Fibroblast of skin of right quadriceps (primary cell): ENCODE measurements at regions not wholly inside any gene's neighbourhood (a gene's known extent, or its start where the extent isn't known, plus 50 kb on each side); places are given as distances from the start of the nearest gene placed in this dataset.
"Not testable (repeated sequence)": the region's sequence is repeated elsewhere in the genome, so short reads cannot be mapped to it uniquely, and the experiment has no call there.

ENCODE experiments used
- DNase-seq: peaks from one replicate; pipeline ENCODE4 v3.0.0-alpha.2; 2013

DNA sequence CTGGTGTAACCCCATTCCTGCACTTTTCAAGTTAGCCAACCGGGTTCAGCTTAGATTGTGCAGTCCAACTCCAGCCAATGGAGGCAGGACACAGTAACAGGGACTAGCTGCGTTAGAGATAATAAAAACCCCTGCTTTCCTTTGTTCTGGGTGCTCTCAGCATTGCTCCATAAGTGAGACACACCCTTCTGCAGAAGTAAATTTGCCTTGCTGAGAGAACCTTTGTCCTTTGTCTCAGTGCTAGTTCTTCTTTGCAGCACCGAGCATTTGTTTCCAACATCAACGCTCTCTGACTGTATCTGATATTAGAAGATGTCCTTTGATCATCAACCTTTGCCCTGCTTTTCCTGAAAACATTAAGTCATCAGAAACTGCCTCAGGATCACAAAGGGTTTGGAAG lies 169.5 kb upstream of the OR13F1 start:
- DNase-seq, result no peak

DNA sequence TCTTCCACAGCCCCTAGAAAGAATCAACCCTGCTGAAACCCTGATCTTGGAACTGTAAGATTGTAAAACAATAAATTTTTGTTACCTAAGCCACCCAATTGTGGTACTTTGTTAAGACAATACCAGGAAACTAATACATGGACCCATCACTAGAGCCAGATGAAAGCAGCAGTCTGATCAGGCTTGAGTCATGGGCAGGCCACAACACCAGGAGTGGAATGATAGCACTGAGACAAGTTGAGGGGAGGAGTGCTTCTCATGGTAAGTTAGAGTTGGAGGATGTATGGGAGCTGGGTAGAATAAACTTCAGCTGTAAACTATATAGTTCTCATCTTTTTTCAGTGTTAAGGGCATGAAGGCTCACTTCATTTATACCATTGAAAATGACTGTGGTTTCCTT lies 164.4 kb upstream of the OR13F1 start:
- DNase-seq, result no peak

DNA sequence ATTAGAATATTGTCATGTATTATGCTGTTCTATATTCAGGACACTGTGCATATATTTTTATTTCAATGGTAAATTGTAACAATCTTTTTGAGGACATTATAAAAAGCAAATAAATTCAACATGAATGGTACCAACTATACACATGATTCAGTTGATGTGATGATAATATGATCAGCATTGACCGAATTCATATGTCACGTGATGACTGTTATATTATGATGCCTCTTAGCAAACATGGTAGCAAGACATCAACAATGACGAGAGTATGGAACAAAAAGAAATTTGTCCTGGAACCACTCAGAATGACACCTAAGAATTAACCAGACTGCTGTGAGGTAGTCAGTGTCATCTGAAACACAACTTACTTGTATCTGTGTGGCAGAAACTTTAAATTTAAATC lies 161.5 kb upstream of the OR13F1 start:
- no peak for DNase-seq

DNA sequence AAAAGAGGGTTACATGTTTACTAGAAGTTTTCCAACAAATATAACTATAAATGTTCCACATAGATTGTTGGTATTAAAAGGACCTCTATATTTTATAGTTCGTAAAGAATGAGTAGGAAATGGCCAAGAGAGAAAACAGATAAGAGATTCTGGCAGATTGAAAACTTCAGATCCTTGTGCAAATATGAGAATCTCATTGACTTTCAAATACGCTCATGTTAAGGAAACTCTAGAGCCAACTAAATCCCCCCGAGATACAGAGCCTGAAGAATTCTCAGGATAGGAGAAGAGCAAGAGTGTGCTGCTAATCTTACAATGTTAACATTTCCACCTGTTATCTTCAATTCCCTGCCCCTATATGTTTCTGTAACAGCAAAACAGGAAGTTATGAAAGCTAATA lies 159.0 kb upstream of the OR13F1 start:
- no peak for DNase-seq

DNA sequence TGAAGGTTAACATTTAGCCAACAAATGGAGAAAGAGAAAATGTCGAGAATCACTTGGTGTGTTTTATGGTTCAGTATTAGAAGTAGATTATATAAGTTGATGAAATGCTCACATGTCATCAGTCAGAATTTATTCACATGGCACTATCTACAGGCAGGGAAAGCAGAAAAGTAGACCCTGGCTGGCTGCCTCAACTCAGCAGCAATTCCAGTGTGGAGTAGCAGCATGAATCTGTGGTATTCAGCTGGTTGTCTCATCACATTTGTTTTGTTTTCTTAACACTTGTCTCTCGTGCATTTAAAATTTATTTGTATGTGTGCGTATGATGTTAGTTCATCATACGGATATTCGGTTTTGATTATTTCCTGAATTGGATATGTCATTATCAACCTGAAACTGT lies 153.5 kb upstream of the OR13F1 start:
- no peak for DNase-seq

DNA sequence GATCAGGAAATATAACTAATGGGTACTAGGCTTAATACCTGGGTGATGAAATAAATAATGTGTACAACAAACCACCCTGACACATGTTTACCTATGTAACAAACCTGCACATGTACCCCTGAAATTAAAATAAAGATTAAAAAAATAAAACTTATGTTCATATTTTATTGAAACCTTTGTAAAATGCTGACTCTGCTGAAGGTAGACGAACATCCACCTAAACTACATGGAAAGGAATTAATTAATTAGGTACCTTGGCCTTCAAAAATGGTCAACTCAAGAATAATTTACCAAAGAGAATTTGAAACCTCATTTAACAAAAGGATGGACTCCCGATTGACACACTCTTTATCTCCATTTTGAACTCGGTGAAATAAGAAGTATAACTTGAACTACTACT lies 152.3 kb upstream of the OR13F1 start:
- no peak for DNase-seq

DNA sequence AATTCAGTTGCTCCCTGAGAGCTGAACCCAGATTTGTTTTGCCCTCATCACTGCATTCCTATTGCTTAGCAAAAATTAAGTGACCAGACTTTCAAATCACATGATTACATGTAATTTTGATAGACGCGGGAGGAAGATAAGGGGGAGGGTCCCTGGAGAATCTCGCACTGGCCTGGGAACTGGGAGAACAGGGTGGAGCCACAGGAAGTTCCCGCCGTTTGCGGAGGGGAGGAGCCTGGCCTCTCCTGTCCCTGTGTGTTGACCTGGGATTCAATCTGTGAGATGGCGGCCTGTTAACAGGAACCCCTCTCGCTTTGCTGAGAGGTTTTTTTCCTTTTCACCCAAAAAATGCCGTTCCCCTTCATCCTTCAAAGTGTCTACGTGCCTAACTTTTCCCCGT lies 142.9 kb upstream of the OR13F1 start:
- DNase-seq, result no peak

DNA sequence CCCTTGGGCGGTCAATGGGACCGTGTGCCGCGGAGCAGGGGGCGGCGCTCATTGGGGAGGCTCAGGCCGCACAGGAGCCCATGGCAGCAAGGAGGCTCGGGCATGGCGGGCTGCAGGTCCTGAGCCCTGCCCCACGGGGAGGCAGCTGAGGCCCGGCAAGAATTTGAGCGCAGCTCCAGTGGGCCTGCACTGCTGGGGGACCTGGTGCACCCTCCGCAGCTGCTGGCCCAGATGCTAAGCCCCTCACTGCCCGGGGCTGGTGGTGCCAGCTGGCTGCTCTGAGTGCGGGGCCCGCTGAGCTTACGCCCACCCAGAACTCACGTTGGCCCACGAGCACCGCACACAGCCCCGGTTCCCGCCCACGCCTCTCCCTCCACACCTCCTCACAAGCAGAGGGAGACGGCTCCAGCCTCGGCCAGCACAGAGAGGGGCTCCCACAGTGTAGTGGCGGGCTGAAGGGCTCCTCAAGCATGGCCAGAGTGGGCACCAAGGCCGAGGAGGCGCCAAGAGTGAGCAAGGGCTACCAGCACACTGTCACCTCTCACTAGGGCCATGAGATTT lies 141.1 kb upstream of the OR13F1 start:
- no peak for DNase-seq

DNA sequence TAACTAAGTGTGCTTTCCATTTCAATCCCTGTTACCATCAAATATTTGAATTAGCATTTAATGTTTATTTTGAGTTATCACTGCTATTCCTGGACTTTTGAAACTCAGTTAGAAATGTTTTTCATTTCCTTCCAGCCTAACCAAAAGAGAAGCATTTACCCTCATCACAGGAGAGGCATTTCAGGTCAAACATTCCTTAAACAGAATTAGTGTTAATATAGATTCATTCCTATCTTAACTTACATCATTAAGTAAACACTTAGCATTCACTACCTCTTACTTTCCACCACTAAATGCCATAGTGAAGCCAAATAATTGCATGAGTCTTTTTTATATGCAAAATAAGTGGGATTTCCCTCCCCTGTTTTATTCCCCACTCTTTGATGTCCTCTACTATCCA lies 136.6 kb upstream of the OR13F1 start:
- DNase-seq, result no peak

DNA sequence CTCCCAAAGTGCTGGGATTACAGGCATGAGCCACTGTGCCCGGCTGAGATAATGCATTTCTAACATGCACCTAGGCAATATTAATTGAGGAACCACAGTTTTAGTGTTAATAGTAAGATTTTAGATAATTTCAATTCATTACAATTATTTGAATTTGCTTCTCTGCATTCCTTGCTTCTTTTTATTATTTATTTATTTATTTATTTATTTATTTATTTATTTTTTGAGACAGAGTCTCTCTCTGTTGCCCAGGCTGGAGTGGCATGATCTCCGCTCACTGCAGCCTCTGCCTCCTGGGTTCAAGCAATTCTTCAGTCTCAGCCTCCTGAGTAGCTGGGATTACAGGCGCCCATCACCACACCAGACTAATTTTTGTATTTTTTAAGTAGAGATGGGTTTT lies 135.7 kb upstream of the OR13F1 start:
- not testable (repeated sequence) for DNase-seq

DNA sequence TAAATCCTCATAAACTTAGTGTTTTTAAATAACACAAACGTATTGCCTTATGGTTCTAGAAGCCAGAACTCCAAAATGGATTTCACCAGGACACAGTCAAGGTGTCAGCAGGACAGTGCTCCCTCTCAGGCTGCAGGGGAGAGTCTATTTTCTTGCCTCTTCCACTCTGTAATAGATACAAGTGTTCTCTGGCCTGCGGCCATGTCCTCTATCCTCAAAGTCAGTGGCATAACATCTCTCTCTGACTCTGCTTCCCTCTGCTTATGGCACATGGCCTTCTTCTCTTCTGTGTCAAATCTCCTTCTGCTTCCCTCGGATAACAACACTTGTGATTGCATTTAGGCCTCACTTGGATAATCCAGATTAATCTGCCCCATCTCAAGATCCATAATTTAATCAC lies 129.4 kb upstream of the OR13F1 start:
- no peak for DNase-seq

DNA sequence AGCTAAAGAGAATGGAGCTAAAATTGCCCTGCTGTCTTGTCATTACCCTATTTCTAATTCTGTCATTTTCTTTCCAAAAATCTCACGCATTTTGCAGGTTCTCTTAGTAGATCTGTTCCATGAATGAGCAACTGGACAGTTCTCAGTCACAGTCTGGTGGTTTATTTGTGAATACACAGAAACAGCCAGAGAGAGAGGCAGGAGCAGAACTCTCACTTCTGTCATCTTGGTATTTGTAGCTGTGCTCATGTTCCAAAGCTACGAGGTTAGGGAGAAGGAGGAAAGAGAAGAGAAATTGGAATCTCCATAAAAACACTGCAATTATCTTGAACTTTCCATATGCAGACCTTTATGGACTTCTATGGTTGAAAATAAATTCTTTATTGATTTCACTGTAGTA lies 118.0 kb upstream of the OR13F1 start:
- DNase-seq, result no peak

DNA sequence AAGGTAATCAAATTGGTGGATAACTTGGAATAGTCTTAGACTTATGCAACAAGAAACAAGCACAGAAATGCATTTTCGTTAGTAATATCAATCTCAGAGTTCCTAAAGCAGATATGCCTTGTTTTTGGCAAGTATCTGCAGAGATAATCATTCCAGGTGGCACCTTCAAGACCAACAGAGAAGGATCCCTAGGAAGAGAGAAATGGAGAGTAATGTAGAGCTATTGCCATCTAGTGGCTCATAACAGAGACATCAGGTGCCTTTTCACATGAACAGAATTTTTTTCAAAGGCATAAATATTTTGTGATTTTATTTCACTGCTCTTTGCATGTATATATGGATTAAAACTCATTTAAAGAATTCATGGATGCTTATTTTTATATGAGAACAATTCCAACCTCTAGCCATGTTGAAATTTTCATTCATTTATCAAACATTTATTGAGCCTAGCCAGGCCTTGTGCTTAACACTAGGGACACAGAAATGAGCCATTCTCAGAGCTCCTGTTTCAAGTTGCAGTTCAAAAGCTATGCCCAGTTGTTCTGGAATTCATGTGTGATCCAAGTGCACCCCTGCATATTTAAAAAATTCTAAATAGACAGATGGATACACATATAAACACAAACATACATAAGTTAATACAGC lies 117.5 kb upstream of the OR13F1 start:
- DNase-seq, result peak; percentile 25

DNA sequence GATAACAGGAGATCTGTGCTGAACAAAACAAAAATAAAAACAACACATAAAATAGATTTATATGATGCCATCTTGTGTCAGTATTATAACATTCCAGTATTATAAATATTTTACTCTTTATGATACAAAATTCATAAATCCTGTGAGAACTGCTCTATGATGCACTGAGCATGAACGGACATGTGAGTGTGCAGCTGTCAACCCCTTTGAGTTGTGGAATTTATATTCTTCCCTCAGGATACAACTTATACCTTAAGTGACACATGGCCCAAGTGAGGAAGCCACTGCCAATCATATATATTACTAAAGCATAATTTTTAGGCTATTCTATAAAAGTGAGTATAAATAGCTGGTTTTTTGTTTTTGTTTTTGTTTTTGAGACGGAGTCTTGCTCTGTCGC lies 116.0 kb upstream of the OR13F1 start:
- DNase-seq, result no peak

DNA sequence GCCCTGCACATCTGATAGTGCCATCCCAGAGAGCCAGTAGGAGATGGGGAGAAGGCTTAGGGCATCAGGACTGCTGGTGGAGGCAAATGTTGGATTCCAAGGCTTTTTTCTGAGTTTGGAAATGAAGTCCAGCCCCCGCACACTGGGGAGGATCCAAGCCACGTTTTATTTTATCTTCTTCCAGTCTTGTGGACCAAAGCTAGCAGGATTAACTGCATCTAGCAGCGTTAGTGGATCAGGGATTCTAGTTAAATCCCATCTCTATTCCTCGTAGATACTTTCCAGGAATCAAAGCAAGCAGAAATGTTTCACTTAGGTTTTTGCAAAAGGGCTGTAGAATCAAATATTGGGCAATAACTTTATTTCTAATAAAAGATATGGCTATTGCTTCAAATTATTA lies 114.7 kb upstream of the OR13F1 start:
- no peak for DNase-seq

DNA sequence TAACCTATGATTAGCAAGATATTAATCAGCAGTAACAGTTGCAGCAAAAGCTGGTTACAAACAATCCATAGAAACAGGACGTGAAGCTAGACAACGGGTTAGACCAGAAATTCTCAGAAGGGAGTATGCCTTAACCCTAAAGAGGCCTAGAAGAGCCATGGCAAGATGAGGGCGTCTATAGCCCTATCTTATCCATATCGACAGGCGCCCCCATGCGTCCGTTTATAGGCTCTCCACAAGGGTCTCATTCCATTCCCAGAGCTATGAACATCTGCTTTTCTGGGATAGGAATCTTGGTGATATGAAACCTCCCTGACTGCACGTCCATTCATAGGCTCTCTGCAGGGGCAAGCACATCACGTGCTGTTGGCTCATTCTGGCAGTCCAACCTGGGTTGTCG lies 109.2 kb upstream of the OR13F1 start:
- DNase-seq, result not testable (repeated sequence)

DNA sequence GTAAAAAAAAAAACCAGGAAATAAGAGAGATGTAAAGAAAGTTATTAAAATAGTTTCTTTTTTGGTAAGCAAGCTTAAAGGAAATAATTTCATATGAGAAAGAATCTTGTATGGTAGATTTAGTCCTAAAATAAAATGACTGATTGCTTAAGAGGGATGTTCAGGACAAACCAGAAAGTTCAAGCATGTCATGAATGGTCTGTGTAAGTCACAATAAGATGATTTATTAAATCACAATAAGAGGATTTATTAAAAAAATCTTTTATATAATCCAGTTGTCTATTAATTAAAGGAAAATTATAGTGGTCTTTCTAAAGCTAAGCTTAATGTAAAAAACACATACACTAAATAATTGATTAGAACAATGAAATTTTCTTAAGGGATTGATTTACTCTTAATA lies 91.8 kb upstream of the OR13F1 start:
- no peak for DNase-seq

DNA sequence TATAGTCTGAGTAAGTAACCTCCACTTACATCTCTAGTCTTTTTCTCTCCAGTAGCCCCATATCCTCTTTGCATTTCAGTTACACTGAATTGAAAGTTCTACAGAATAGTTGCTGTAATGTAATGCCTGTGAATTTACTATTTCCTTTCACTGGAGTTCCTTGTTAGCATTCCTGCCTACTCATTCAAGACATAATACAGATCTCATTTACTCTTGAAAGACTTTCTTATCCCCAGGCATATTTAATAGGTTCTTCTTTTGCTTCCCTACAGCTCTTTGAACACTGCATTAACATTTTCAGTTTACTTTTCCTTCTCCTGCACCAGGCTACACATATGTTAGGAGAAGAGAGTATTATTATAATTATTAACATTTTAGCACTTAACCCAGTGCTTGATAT lies 87.6 kb upstream of the OR13F1 start:
- no peak for DNase-seq

DNA sequence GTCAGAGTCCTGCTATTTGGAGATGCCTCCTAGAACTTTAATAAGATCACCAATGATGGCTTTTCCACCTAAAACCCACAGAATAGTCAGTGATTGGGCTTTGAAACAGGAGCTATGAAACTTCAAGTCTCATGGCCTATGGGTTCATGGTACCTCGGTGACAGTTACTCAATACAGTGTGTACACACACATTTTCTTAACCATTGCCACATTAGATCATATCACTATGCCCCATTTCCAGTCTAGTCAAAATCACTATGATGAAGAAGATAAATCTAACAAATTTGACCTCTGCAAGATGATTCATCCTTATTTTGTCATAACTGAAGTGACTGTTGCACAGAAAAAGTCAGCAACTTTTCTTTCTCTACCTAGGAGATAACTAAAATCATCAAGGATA lies 86.8 kb upstream of the OR13F1 start:
- DNase-seq, result no peak

DNA sequence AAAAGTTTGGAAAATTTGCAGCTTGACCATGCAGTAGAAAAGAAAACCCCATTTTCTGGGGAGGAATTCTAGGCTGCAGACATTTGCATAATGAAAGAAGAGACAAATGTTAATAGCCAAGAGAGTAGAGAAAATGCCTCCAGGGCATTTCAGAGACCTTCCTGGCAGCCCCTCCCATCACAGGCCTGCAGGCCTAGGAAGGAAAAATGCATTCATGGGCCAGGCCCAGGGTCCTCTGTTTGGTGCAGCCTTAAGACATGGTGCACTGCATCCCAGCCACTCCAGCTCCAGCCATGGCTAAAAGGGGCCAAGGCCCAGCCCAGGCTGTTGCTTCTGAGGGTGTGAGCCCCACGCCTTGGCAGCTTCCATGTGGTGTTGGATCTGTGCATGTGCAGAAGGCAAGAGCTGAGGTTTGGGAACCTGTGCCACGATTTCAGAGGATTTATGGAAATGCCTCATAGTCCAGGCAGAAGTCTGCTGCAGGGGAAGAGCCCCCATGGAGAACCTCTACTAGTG lies 75.0 kb upstream of the OR13F1 start:
- no peak for DNase-seq

DNA sequence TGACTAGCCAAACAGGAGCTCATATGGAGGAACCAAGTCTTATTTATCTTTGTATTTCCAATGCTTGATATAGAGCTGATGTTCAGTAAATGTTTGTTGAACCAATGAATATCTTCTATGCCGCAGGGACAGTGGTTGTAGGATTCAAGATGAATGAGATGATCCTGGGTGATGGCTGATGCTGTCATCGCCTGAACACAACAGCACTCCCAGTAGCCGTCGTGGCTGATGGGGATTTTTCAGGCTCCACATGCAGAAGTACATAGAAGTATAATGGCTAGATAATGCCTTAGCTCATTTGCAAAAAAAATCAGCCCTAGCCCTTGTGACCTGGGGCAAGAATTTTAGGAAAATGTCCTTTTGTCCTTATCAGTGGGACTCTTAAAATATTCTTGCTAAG lies 69.0 kb upstream of the OR13F1 start:
- no peak for DNase-seq

DNA sequence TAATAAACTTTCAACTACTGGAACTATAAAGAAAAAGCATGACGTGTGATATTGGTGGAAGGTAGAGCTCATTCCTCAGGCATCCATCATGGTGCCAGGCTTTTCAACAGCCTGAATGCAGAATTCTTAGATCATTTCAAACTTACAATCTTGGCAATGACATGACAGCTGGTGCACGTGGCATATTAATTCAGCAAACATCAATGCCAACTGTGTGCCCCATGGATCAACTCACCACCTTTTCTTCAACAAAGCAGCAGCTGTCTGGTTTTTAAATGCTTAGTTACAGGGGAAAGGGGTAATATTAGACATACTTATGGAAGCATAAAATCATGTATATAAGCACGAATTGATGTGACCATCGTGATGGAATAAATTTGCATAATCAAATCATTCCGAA lies 56.0 kb upstream of the OR13F1 start:
- DNase-seq, result no peak
